SK-N-SH (cell line): ENCODE measurements at regions not wholly inside any gene's neighbourhood (a gene's known extent, or its start where the extent isn't known, plus 50 kb on each side); places are given as distances from the start of the nearest gene placed in this dataset.

ENCODE experiments used
- CTCF ChIA-PET: fragments of 300-600, 350-600 bp; formaldehyde crosslinking; extraction: SDS; loops from one replicate; lab custom pipeline; 2021; lab: Yijun Ruan, JAX
- POLR2A ChIA-PET: fragments of 350-600 bp; sonication (Branson Sonifier 250); formaldehyde crosslinking; extraction: SDS; loops from one replicate; lab custom pipeline; 2020; ENCODE audit warnings: antibody characterized with exemption, inconsistent platforms; lab: Yijun Ruan, JAX
- DNase-seq: peaks from one replicate; pipeline ENCODE4 v3.0.0; 2012
- H2AFZ ChIP-seq: fragments of 200-600 bp; sonication (generic); 2 replicates; pipeline ENCODE4 v1.8.1; 2016; ENCODE audit warnings: antibody characterized with exemption, mild to moderate bottlenecking, low read depth
- H3F3A ChIP-seq: fragments of 200-600 bp; sonication (generic); replicated peaks from 2 replicates; pipeline ENCODE3; 2016; ENCODE audit warnings: antibody characterized with exemption, mild to moderate bottlenecking; ENCODE audit not compliant: insufficient read depth
- H3K27ac ChIP-seq, 2 experiments: fragments of 200-500 bp in 1 of 2; fragments of 200-600 bp in 1 of 2; sonication (Bioruptor generic) in 1 of 2; sonication (generic), shearing (Covaris generic) in 1 of 2; 2 replicates each; pipeline versions ENCODE4 v1.5.1 to v1.6.1; 2014 to 2016; ENCODE audit warnings: low read depth in 2 of 2, inconsistent platforms in 1 of 2, low read length in 1 of 2, mild to moderate bottlenecking in 1 of 2, mixed read lengths in 1 of 2
- H3K27me3 ChIP-seq: fragments of 200-600 bp; sonication (generic), shearing (Covaris generic); 2 replicates; pipeline ENCODE4 v1.6.1; 2016; ENCODE audit warnings: mixed run types; ENCODE audit not compliant: insufficient read depth
- H3K36me3 ChIP-seq, 2 experiments: fragments of 200-500 bp in 1 of 2; fragments of 200-600 bp in 1 of 2; sonication (Bioruptor generic) in 1 of 2; sonication (generic) in 1 of 2; replicated peaks in 1 of 2; 2 replicates each; pipeline versions ENCODE3 to v1.5.1; 2014 to 2016; ENCODE audit warnings: low read length in 1 of 2, mild to moderate bottlenecking in 1 of 2; ENCODE audit not compliant: insufficient read depth in 2 of 2, control insufficient read depth in 1 of 2
- H3K4me1 ChIP-seq, 2 experiments: fragments of 200-500 bp in 1 of 2; fragments of 200-600 bp in 1 of 2; sonication (Bioruptor generic) in 1 of 2; sonication (generic), shearing (Covaris generic) in 1 of 2; 2 replicates each; pipeline versions ENCODE4 v1.5.1 to v1.6.1; 2014 to 2016; ENCODE audit warnings: low read depth in 1 of 2, low read length in 1 of 2, mixed run types in 1 of 2; ENCODE audit not compliant: insufficient read depth in 2 of 2, control insufficient read depth in 1 of 2
- H3K4me2 ChIP-seq: fragments of 200-600 bp; sonication (generic), shearing (Covaris generic); 2 replicates; pipeline ENCODE4 v1.6.1; 2017; ENCODE audit warnings: mixed run types
- H3K4me3 ChIP-seq, 2 experiments: fragments of 200-500 bp in 1 of 2; fragments of 200-600 bp in 1 of 2; sonication (Bioruptor generic) in 1 of 2; sonication (generic), shearing (Covaris generic) in 1 of 2; 2 replicates each; pipeline versions ENCODE4 v1.5.1 to v1.8.1; 2014 to 2016; ENCODE audit warnings: low read depth in 2 of 2, inconsistent platforms in 1 of 2, low read length in 1 of 2, mild to moderate bottlenecking in 1 of 2, mixed read lengths in 1 of 2, moderate library complexity in 1 of 2
- H3K79me2 ChIP-seq: fragments of 200-600 bp; sonication (generic); 2 replicates; pipeline ENCODE4 v1.8.1; 2017; ENCODE audit warnings: mild to moderate bottlenecking; ENCODE audit not compliant: insufficient read depth
- H3K9ac ChIP-seq: fragments of 200-600 bp; sonication (generic); 2 replicates; pipeline ENCODE4 v1.6.1; 2017; ENCODE audit warnings: mixed run types
- H3K9me2 ChIP-seq: fragments of 200-600 bp; sonication (generic); 2 replicates; pipeline ENCODE4 v1.6.1; 2017; ENCODE audit warnings: mixed run types
- H3K9me3 ChIP-seq: fragments of 200-600 bp; sonication (generic); 2 replicates; pipeline ENCODE4 v1.6.1; 2017; ENCODE audit warnings: mixed run types, mild to moderate bottlenecking, moderate library complexity
- H4K20me1 ChIP-seq: fragments of 200-600 bp; sonication (generic); 2 replicates; pipeline ENCODE4 v1.6.1; 2017; ENCODE audit warnings: mild to moderate bottlenecking, mixed run types; ENCODE audit not compliant: insufficient read depth
- CHD2 ChIP-seq: fragments of 150-350 bp; IDR thresholded peaks from 2 replicates; pipeline ENCODE4 v1.6.1; 2018; ENCODE audit warnings: low read length; ENCODE audit not compliant: partially characterized antibody
- CTCF ChIP-seq: fragments of 200-600 bp; sonication (generic); IDR thresholded peaks from 2 replicates; pipeline ENCODE4 v1.6.1; 2017; ENCODE audit warnings: antibody characterized with exemption, mild to moderate bottlenecking, moderate library complexity
- ELF1 ChIP-seq: IDR thresholded peaks from 2 replicates; pipeline ENCODE4 v1.4.0; 2012
- EP300 ChIP-seq, 2 experiments: IDR thresholded peaks; 2 replicates each; pipeline versions ENCODE4 v1.4.0 to v1.6.1; 2012; ENCODE audit warnings: borderline replicate concordance in 1 of 2, low read depth in 1 of 2, low read length in 1 of 2
- FOXJ3 ChIP-seq: sonication (generic); formaldehyde crosslinking; IDR thresholded peaks from 2 replicates; pipeline ENCODE4 v1.5.1; 2020; ENCODE audit warnings: mild to moderate bottlenecking, missing genetic modification reagents
- MXI1 ChIP-seq: IDR thresholded peaks from 2 replicates; pipeline ENCODE4 v1.6.1; 2012; ENCODE audit warnings: mild to moderate bottlenecking, low read depth, low read length, improper control_type of control experiment
- POLR2AphosphoS5 ChIP-seq: IDR thresholded peaks from 2 replicates; pipeline ENCODE4 v1.6.1; 2012; ENCODE audit warnings: low read depth, low read length
- RCOR1 ChIP-seq: fragments of 150-350 bp; IDR thresholded peaks from 2 replicates; pipeline ENCODE4 v1.6.1; 2017; ENCODE audit warnings: antibody characterized with exemption, low read length
- RXRA ChIP-seq: IDR thresholded peaks from 2 replicates; pipeline ENCODE4 v1.4.0; 2012; ENCODE audit warnings: low read depth, mild to moderate bottlenecking, borderline replicate concordance
- SIN3A ChIP-seq: IDR thresholded peaks from 2 replicates; pipeline ENCODE4 v1.6.1; 2012; ENCODE audit warnings: low read depth, mild to moderate bottlenecking, low read length, moderate library complexity, borderline replicate concordance
- SMC3 ChIP-seq: IDR thresholded peaks from 2 replicates; pipeline ENCODE4 v1.6.1; 2012; ENCODE audit warnings: low read depth, low read length, improper control_type of control experiment
- TAF1 ChIP-seq: IDR thresholded peaks from 2 replicates; pipeline ENCODE4 v1.6.1; 2012; ENCODE audit warnings: low read depth, mild to moderate bottlenecking, low read length, moderate library complexity, borderline replicate concordance
- TCF12 ChIP-seq: IDR thresholded peaks from 2 replicates; pipeline ENCODE4 v1.4.0; 2012
- USF2 ChIP-seq: fragments of 150-350 bp; IDR thresholded peaks from 2 replicates; pipeline ENCODE4 v1.6.1; 2017; ENCODE audit warnings: antibody characterized with exemption, low read length, low read depth, borderline replicate concordance
- ZBTB33 ChIP-seq: IDR thresholded peaks from 2 replicates; pipeline ENCODE4 v1.4.0; 2012; ENCODE audit warnings: low read depth, borderline replicate concordance
- whole genome bisulfite sequencing: methylation state at CpG from one replicate; pipeline ENCODE4 v1.1.6; 2017; ENCODE audit warnings: low lambda C conversion rate; 5-methylcytosine and 5-hydroxymethylcytosine counted together
- TF ChIP-seq, protein P1 (sequence below): IDR thresholded peaks from 2 replicates; pipeline ENCODE4 v1.6.1; 2012; ENCODE audit warnings: mild to moderate bottlenecking, low read depth, low read length, moderate library complexity
- TF ChIP-seq, protein P2 (sequence below): IDR thresholded peaks from 2 replicates; pipeline ENCODE4 v1.4.0; 2012; ENCODE audit warnings: low read depth

DNA sequence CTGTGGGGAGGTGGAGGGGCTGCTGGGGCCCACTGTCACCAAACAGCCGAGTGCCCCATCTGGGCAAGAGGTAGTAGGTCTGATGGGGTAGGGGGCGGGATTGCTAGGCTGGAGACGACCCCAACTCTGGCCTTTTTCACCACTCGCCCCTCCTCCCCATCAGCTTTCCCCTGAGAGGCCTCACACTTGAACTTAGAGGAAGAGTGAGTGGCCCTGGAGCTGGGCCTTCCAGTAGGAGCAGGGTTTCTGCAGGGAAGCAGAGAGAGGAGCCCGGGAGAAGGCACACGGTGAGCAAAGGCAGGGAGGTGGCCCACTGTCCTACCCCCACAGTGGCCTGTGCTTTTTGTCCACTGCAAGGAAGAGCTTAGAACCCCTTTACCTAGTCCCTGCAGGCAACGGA is 111.9 kb upstream of the WNT4 start:
- Histone ChIP-seq H3K9ac (no peak overlapping the region), H3K9me3 (no peaks in the 10 kb centered on the region), H3K9me2 (no peaks in the 10 kb centered on the region), H3K36me3 (no peaks in the 10 kb centered on the region), H3K4me3 (no peak overlapping the region), H3K27ac (no peak overlapping the region), H3K79me2 (no peaks in the 10 kb centered on the region), H2AFZ (no peak overlapping the region), H4K20me1 (no peaks in the 10 kb centered on the region), H3K27me3 (peaks cover 7% of the 10 kb centered on the region), H3K4me2 (no peak overlapping the region), H3K4me1 (no peaks in the 10 kb centered on the region; a peak in 1 of 4 replicates), H3F3A (no peaks in the 10 kb centered on the region)
- ChIA-PET CTCF (interaction anchor here (0.8 to 1.3 kb wide), 4 partner anchors 9 to 123 kb away, joined by 3 to 4 read pairs (median 3); no protein-coding TSS in a partner anchor), POLR2A (interaction anchor here (0.7 kb wide), 1 partner anchor 977 kb away, joined by 5 read pairs; no protein-coding TSS in a partner anchor)
- TF ChIP-seq FOXJ3 (CRISPR knock-in tag) = no peak
- TF ChIP-seq TCF12 = no peak
- no peak for TF ChIP-seq ZBTB33
- no peak for TF ChIP-seq ELF1
- TF ChIP-seq RCOR1 = no peak
- TF ChIP-seq SIN3A = no peak
- no peak for TF ChIP-seq POLR2AphosphoS5
- TF ChIP-seq, protein P1, sequence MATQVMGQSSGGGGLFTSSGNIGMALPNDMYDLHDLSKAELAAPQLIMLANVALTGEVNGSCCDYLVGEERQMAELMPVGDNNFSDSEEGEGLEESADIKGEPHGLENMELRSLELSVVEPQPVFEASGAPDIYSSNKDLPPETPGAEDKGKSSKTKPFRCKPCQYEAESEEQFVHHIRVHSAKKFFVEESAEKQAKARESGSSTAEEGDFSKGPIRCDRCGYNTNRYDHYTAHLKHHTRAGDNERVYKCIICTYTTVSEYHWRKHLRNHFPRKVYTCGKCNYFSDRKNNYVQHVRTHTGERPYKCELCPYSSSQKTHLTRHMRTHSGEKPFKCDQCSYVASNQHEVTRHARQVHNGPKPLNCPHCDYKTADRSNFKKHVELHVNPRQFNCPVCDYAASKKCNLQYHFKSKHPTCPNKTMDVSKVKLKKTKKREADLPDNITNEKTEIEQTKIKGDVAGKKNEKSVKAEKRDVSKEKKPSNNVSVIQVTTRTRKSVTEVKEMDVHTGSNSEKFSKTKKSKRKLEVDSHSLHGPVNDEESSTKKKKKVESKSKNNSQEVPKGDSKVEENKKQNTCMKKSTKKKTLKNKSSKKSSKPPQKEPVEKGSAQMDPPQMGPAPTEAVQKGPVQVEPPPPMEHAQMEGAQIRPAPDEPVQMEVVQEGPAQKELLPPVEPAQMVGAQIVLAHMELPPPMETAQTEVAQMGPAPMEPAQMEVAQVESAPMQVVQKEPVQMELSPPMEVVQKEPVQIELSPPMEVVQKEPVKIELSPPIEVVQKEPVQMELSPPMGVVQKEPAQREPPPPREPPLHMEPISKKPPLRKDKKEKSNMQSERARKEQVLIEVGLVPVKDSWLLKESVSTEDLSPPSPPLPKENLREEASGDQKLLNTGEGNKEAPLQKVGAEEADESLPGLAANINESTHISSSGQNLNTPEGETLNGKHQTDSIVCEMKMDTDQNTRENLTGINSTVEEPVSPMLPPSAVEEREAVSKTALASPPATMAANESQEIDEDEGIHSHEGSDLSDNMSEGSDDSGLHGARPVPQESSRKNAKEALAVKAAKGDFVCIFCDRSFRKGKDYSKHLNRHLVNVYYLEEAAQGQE = no peak
- TF ChIP-seq TAF1 = no peak
- no peak for TF ChIP-seq CTCF
- TF ChIP-seq EP300 (IDR thresholded peaks at IDR 0.05; ENCODE audit: borderline replicate concordance in 1 of 2, low read depth in 1 of 2, low read length in 1 of 2) = no peak
- no peak for TF ChIP-seq SMC3
- TF ChIP-seq RXRA = no peak
- TF ChIP-seq, protein P2, sequence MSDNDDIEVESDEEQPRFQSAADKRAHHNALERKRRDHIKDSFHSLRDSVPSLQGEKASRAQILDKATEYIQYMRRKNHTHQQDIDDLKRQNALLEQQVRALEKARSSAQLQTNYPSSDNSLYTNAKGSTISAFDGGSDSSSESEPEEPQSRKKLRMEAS = no peak
- no peak for TF ChIP-seq CHD2
- no peak for TF ChIP-seq USF2
- TF ChIP-seq MXI1 = no peak
- DNase-seq = no peak
- 56% methylated on average over 5 of the region's 7 CpGs for WGBS
